Activated CD4-positive, alpha-beta T cell treated with anti-CD3 and anti-CD28 coated beads for 36 hours (primary cell): ENCODE measurements at regions not wholly inside any gene's neighbourhood (a gene's known extent, or its start where the extent isn't known, plus 50 kb on each side); places are given as distances from the start of the nearest gene placed in this dataset.
"Not testable (repeated sequence)": the region's sequence is repeated elsewhere in the genome, so short reads cannot be mapped to it uniquely, and the experiment has no call there.

ENCODE experiments used
- ATAC-seq: fragments of 200-7000 bp; cut with Tn5 transposase; one replicate; pipeline ENCODE4 v1.10.0; 2021; ENCODE audit warnings: mild to moderate bottlenecking, moderate library complexity
- CTCF ChIA-PET: fragments of 350-600 bp; sonication (Branson Sonifier 250); formaldehyde crosslinking; loops from one replicate; lab custom pipeline; 2021; ENCODE audit warnings: antibody characterized with exemption; lab: Charles Lee
- POLR2A ChIA-PET: fragments of 350-600 bp; sonication (Branson Sonifier 250); formaldehyde crosslinking; loops from one replicate; lab custom pipeline; 2021; ENCODE audit warnings: antibody characterized with exemption, inconsistent platforms; lab: Charles Lee
- DNase-seq: peaks from one replicate; pipeline ENCODE4 v3.0.0-alpha.2; 2020
- H3K27ac Mint-ChIP-seq: one replicate; pipeline ENCODE4 v1.8.0; 2021; ENCODE audit warnings: mixed read lengths
- H3K27me3 Mint-ChIP-seq: one replicate; pipeline ENCODE4 v1.8.0; 2021; ENCODE audit warnings: mixed read lengths
- H3K36me3 Mint-ChIP-seq: one replicate; pipeline ENCODE4 v1.8.0; 2021; ENCODE audit warnings: low read depth, mixed read lengths
- H3K4me1 Mint-ChIP-seq: one replicate; pipeline ENCODE4 v1.8.0; 2021; ENCODE audit warnings: mixed read lengths
- H3K4me3 Mint-ChIP-seq: one replicate; pipeline ENCODE4 v1.8.0; 2021; ENCODE audit warnings: mild to moderate bottlenecking, moderate library complexity, mixed read lengths
- H3K9me3 Mint-ChIP-seq: one replicate; pipeline ENCODE4 v1.8.0; 2021; ENCODE audit warnings: low read depth, mixed read lengths
- intact Hi-C, 2 experiments: fragments of 100-400 bp; cut with DNase I in 1 of 2; cut with micrococcal nuclease in 1 of 2; formaldehyde crosslinking; loops; one replicate each; pipeline versions ENCODE4 v1.14.2 to v1.15.1; 2022 to 2024; cut with DNase I, micrococcal nuclease

- no peaks in the 10 kb centered on the region for H3K36me3 Mint-ChIP-seq
- CTCF ChIA-PET: no interaction called here
- no peak overlapping the region for H3K4me3 Mint-ChIP-seq
- no peak overlapping the region for H3K27ac Mint-ChIP-seq
- intact Hi-C loops: no loop called here
- H3K27me3 Mint-ChIP-seq: no peaks in the 10 kb centered on the region
- DNase-seq (no peak), ATAC-seq (no peak)
- POLR2A ChIA-PET: no interaction called here
- peaks cover 9% of the 10 kb centered on the region for H3K9me3 Mint-ChIP-seq
- H3K4me1 Mint-ChIP-seq: no peaks in the 10 kb centered on the region
These were observed 1307.7 kb upstream of the LRRTM3 start for GRCh38 chr10:65618126-65618525.

DNA sequence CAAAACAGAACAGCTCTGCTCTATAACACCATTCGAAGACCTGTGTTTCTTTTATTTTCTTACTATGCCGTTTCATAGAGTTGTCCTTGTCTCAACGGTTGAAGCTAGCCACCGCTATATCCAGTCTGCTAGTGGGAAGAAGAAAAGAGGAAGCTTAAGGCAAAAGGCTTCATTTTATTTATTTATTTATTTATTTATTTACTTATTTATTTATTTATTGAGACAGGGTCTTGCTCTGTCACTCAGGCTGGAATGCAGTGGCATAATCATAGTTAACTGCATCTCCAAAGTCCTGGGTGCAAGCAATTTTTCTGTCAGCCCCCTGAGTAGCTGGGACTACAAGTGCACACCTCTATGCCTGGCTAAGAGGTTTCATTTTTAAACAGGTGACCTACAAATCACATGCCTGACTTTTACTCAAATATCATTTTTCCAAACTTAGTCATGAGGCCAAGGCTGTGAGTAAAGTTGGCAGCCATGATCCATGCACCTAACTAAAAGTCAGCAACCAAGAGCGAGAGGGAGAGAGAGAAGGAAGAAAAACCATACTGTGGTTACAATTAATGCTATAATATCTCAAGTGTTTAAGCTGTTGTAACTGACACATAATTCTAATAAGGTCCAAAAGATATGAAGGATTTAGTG is 1305.3 kb upstream of the LRRTM3 start:
- no peak for ATAC-seq
- no peaks in the 10 kb centered on the region for H3K27me3 Mint-ChIP-seq
- no peaks in the 10 kb centered on the region for H3K9me3 Mint-ChIP-seq
- no peaks in the 10 kb centered on the region for H3K36me3 Mint-ChIP-seq
- no peak for DNase-seq
- H3K4me1 Mint-ChIP-seq: no peaks in the 10 kb centered on the region
- H3K27ac Mint-ChIP-seq: no peak overlapping the region
- ChIA-PET CTCF (no interaction called here), POLR2A (no interaction called here)
- intact Hi-C loops: no loop called here
- no peak overlapping the region for H3K4me3 Mint-ChIP-seq

- DNase-seq (no peak), ATAC-seq (no peak)
- POLR2A ChIA-PET: no interaction called here
- Mint-ChIP-seq H3K27ac (no peak overlapping the region), H3K4me1 (no peaks in the 10 kb centered on the region), H3K27me3 (no peaks in the 10 kb centered on the region), H3K4me3 (no peak overlapping the region), H3K36me3 (no peaks in the 10 kb centered on the region), H3K9me3 (no peaks in the 10 kb centered on the region)
- CTCF ChIA-PET: no interaction called here
- intact Hi-C loops: no loop called here
These were observed 1303.2 kb upstream of the LRRTM3 start for GRCh38 chr10:65622608-65623007.

DNA sequence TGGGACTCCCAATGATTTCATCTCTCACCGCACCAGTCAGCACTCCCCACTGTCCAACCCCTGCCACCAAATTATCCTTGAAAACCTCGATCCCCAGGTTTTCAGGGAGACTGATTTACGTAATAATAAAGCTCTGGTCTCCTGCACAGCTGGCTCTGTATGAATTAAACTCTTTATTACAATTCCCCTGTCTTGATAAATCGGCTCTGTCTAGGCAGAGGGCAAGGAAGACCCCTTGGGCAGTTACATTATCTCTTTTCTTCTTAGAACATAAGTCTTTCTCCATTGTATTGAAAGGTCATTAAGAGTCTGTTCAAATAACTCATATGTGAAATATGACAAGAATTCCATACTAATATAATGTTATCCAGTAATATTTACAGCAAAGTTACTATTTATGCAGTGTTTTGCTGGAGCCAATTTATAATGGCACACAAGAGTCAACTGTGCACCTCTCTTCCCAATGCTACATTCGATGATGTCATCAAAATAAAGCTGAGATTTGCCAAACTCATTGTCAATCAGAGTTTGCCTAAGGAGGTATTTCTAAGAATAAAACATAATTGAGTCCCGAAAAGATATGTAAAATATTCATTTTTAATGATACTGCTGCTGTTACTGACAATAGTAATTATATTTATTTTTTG is 1297.2 kb upstream of the LRRTM3 start:
- DNase-seq: no peak
- no peaks in the 10 kb centered on the region for H3K27me3 Mint-ChIP-seq
- peaks cover 6% of the 10 kb centered on the region for H3K9me3 Mint-ChIP-seq
- no peaks in the 10 kb centered on the region for H3K36me3 Mint-ChIP-seq
- ATAC-seq: no peak
- ChIA-PET CTCF (interaction anchor here (0.5 to 1.0 kb wide), 2 partner anchors 33 to 43 kb away, joined by 3 read pairs; no protein-coding TSS in a partner anchor), POLR2A (interaction anchor here (0.6 kb wide), 1 partner anchor 209 kb away, joined by 6 read pairs; no protein-coding TSS in a partner anchor)
- intact Hi-C loops: no loop called here
- H3K27ac Mint-ChIP-seq: no peak overlapping the region
- H3K4me3 Mint-ChIP-seq: no peak overlapping the region
- no peaks in the 10 kb centered on the region for H3K4me1 Mint-ChIP-seq

- POLR2A ChIA-PET: no interaction called here
- Mint-ChIP-seq H3K9me3 (no peaks in the 10 kb centered on the region), H3K27ac (no peak overlapping the region), H3K4me3 (no peak overlapping the region), H3K4me1 (no peaks in the 10 kb centered on the region), H3K27me3 (no peaks in the 10 kb centered on the region), H3K36me3 (no peaks in the 10 kb centered on the region)
- intact Hi-C loops: no loop called here
- CTCF ChIA-PET: no interaction called here
- ATAC-seq (no peak), DNase-seq (no peak)
These were observed 1265.8 kb upstream of the LRRTM3 start for GRCh38 chr10:65660006-65660405.

- H3K27me3 Mint-ChIP-seq: no peaks in the 10 kb centered on the region
- CTCF ChIA-PET: interaction anchor here (0.6 kb wide), 1 partner anchor 776 kb away, joined by 3 read pairs; no protein-coding TSS in a partner anchor
- H3K9me3 Mint-ChIP-seq: peaks cover 5% of the 10 kb centered on the region
- H3K36me3 Mint-ChIP-seq: no peaks in the 10 kb centered on the region
- H3K4me1 Mint-ChIP-seq: no peaks in the 10 kb centered on the region
- no peak overlapping the region for H3K4me3 Mint-ChIP-seq
- DNase-seq (no peak), ATAC-seq (no peak)
- intact Hi-C loops: no loop called here
- POLR2A ChIA-PET: no interaction called here
- no peak overlapping the region for H3K27ac Mint-ChIP-seq
These were observed 1255.7 kb upstream of the LRRTM3 start for GRCh38 chr10:65670087-65670486.

DNA sequence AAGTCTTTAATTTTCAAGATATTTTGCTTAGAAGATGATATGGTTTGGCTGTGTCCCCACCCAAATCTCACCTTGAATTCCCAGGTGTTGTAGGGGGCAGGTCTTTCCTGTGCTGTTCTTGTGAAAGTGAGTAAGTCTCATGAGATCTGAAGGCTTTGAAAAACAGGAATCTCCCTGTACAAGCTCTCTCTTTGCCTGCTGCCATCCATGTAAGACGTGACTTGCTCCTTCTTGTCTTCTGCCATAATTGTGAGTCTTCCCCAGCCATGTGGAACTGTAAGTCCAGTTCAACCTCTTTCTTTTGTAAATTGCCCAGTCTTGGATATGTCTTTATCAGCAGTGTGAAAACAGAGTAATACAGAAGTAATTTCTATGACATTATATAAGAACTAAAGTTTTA is 1255.2 kb upstream of the LRRTM3 start:
- H3K27me3 Mint-ChIP-seq, CTCF ChIA-PET, POLR2A ChIA-PET, intact Hi-C loops, H3K36me3 Mint-ChIP-seq, H3K27ac Mint-ChIP-seq, H3K9me3 Mint-ChIP-seq, ATAC-seq, DNase-seq, H3K4me1 Mint-ChIP-seq, H3K4me3 Mint-ChIP-seq: not testable (repeated sequence)

DNA sequence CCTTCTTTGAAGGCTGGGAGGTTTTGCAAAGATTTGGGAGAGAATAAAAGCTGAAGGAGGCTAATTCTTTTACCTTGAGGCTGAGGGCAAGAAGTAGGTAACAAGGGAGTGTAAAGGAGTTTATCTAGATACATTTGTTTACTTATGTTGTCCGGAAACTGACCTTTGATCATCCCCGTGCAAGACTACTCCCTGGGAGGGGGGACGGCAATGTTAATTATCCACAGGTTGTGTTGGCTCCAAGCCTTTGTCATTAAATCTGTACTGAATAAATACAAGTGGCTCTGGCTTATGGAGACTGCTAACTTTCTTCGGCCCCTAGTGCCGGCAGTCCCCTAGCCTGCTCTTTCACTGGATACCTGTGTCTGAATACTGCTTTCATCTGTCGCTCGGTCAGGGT is 1250.6 kb upstream of the LRRTM3 start:
- no peaks in the 10 kb centered on the region for H3K27me3 Mint-ChIP-seq
- DNase-seq (no peak), ATAC-seq (no peak)
- ChIA-PET CTCF (no interaction called here), POLR2A (no interaction called here)
- H3K36me3 Mint-ChIP-seq: no peaks in the 10 kb centered on the region
- H3K27ac Mint-ChIP-seq: no peak overlapping the region
- intact Hi-C loops: no loop called here
- H3K4me3 Mint-ChIP-seq: no peak overlapping the region
- H3K9me3 Mint-ChIP-seq: peaks cover 2% of the 10 kb centered on the region
- no peaks in the 10 kb centered on the region for H3K4me1 Mint-ChIP-seq

DNA sequence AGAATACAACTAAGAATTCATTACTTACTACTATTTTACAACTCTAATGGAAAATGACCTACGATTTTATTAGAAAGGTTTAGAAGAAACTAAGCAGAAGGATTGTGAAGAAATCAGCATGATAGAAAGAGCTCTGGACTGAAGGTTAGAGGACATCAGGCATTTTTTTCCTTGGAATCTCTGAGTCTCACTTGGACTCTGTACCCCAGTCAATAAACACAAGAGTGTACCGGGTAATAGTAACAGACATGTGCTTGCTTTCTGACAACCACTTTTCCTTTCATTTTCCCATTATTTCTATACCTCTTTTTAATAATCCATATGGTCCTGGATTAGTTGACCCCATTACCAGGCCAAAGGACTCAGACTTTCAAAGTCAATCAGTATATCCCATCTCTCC is 1240.9 kb upstream of the LRRTM3 start:
- Mint-ChIP-seq H3K27me3 (no peaks in the 10 kb centered on the region), H3K4me1 (no peaks in the 10 kb centered on the region), H3K36me3 (no peaks in the 10 kb centered on the region), H3K9me3 (no peaks in the 10 kb centered on the region), H3K4me3 (no peak overlapping the region), H3K27ac (no peak overlapping the region)
- DNase-seq (no peak), ATAC-seq (no peak)
- CTCF ChIA-PET: no interaction called here
- intact Hi-C loops: no loop called here
- POLR2A ChIA-PET: no interaction called here

GRCh38 chr10:65701168-65701776 is 1224.6 kb upstream of the LRRTM3 start:
- H3K27me3 Mint-ChIP-seq: no peaks in the 10 kb centered on the region
- H3K36me3 Mint-ChIP-seq: no peaks in the 10 kb centered on the region
- POLR2A ChIA-PET: no interaction called here
- H3K4me3 Mint-ChIP-seq: no peak overlapping the region
- H3K9me3 Mint-ChIP-seq: peaks cover 4% of the 10 kb centered on the region
- no peaks in the 10 kb centered on the region for H3K4me1 Mint-ChIP-seq
- intact Hi-C loops: no loop called here
- no peak for ATAC-seq
- no peak overlapping the region for H3K27ac Mint-ChIP-seq
- DNase-seq: no peak
- CTCF ChIA-PET: no interaction called here

- Mint-ChIP-seq H3K9me3 (peaks cover 5% of the 10 kb centered on the region), H3K27ac (no peak overlapping the region), H3K4me1 (no peaks in the 10 kb centered on the region), H3K27me3 (no peaks in the 10 kb centered on the region), H3K4me3 (no peak overlapping the region), H3K36me3 (no peaks in the 10 kb centered on the region)
- intact Hi-C loops: no loop called here
- DNase-seq: no peak
- ATAC-seq: no peak
- ChIA-PET CTCF (no interaction called here), POLR2A (no interaction called here)
These were observed 1217.8 kb upstream of the LRRTM3 start for GRCh38 chr10:65708057-65708456.

DNA sequence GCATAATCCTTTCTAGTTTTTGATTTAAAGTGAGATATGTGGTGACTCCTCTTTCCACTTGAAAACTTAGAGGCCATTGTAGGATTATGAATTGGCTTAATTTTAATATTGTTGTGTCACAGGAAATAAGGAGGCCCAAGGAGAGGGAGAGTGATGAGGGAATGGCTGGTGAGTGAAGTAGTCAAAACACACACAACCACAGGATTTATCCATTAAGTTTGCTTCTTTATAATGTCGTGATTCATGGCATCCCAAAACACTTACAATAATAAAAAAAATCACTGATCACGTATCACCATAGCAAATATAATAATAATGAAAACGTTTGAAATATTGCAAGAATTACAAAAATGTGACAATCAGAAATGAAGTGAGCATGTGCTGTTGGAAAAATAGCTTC is 1215.5 kb upstream of the LRRTM3 start:
- DNase-seq: no peak
- Mint-ChIP-seq H3K9me3 (peaks cover 5% of the 10 kb centered on the region), H3K27ac (no peak overlapping the region), H3K4me1 (no peaks in the 10 kb centered on the region), H3K4me3 (no peak overlapping the region), H3K27me3 (no peaks in the 10 kb centered on the region), H3K36me3 (no peaks in the 10 kb centered on the region)
- CTCF ChIA-PET: no interaction called here
- POLR2A ChIA-PET: no interaction called here
- intact Hi-C loops: no loop called here
- ATAC-seq: no peak
